Erythroblast (primary cell): ENCODE measurements at regions not wholly inside any gene's neighbourhood (a gene's known extent, or its start where the extent isn't known, plus 50 kb on each side); places are given as distances from the start of the nearest gene placed in this dataset.

Experiments used
- GATA1 ChIP-seq: IDR thresholded peaks from 2 replicates; pipeline ENCODE4 v1.6.1; 2011; ENCODE audit warnings: low read depth, mild to moderate bottlenecking, control low read depth, low read length, moderate library complexity
- POLR2A ChIP-seq: IDR thresholded peaks from 2 replicates; pipeline ENCODE4 v1.6.1; 2011; ENCODE audit warnings: mild to moderate bottlenecking, low read length

DNA sequence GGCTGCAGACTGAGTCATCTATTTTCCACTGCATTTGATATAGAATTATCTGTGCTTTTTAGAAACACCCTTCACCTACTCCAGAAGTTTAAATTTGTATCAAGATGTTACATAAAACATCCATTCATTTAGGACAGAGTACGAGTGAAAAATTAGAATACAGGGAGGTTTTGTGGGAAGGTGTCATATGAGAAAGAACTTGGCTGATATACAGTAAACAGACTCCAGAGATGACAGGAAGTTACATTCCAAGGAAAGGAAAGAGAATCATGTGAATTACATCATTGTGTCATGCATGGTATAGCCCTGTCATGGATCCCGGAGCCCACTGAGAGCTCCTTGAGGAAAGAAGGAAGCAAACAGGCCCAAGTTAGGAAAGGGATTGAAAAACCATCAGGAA, 341.5 kb upstream of the PKDCC start:
- TF ChIP-seq POLR2A (no peak), GATA1 (no peak)
